Ishikawa (cell line): ENCODE measurements at regions not wholly inside any gene's neighbourhood (a gene's known extent, or its start where the extent isn't known, plus 50 kb on each side); places are given as distances from the start of the nearest gene placed in this dataset.

Source experiments
- CEBPB ChIP-seq: IDR thresholded peaks from 2 replicates; pipeline ENCODE4 v1.6.1; 2012
- CREB1 ChIP-seq: IDR thresholded peaks from 2 replicates; pipeline ENCODE4 v1.6.1; 2012; ENCODE audit warnings: low read depth
- EGR1 ChIP-seq: IDR thresholded peaks from 2 replicates; pipeline ENCODE4 v1.6.1; 2012
- EP300 ChIP-seq: IDR thresholded peaks from 2 replicates; pipeline ENCODE4 v1.6.1; 2012; ENCODE audit warnings: borderline replicate concordance
- MAX ChIP-seq: IDR thresholded peaks from 2 replicates; pipeline ENCODE4 v1.6.1; 2012
- TAF1 ChIP-seq: IDR thresholded peaks from 2 replicates; pipeline ENCODE4 v1.6.1; 2012; ENCODE audit warnings: low read depth, mild to moderate bottlenecking
- TCF12 ChIP-seq: IDR thresholded peaks from 2 replicates; pipeline ENCODE4 v1.6.1; 2012; ENCODE audit warnings: low read depth
- TEAD4 ChIP-seq: IDR thresholded peaks from 2 replicates; pipeline ENCODE4 v1.6.1; 2012
- YY1 ChIP-seq: IDR thresholded peaks from 2 replicates; pipeline ENCODE4 v1.6.1; 2012; ENCODE audit warnings: low read depth

- TF ChIP-seq CEBPB (no peak), EP300 (no peak), MAX (no peak), EGR1 (no peak), TAF1 (no peak), CREB1 (no peak), YY1 (no peak), TEAD4 (no peak), TCF12 (no peak)
These were observed 69.3 kb upstream of the TTC29 start for GRCh38 chr4:147014946-147015345.
